SH-SY5Y (cell line): ENCODE measurements at regions not wholly inside any gene's neighbourhood (a gene's known extent, or its start where the extent isn't known, plus 50 kb on each side); places are given as distances from the start of the nearest gene placed in this dataset.

ENCODE experiments used
- GATA2 ChIP-seq: IDR thresholded peaks from 2 replicates; pipeline ENCODE4 v1.6.1; 2011; ENCODE audit warnings: mild to moderate bottlenecking, low read depth, low read length
- GATA3 ChIP-seq: IDR thresholded peaks from 2 replicates; pipeline ENCODE4 v1.6.1; 2011; ENCODE audit warnings: low read depth, mild to moderate bottlenecking, low read length, moderate library complexity

- TF ChIP-seq GATA2 (no peak), GATA3 (no peak)
Measured at GRCh38 chr21:17002594-17003257, 510.1 kb upstream of the CXADR start.
